IMR-90 (cell line): ENCODE measurements at regions not wholly inside any gene's neighbourhood (a gene's known extent, or its start where the extent isn't known, plus 50 kb on each side); places are given as distances from the start of the nearest gene placed in this dataset.

Experiments
- ATAC-seq: fragments of 200-7000 bp; cut with Tn5 transposase; 2 replicates; pipeline ENCODE4 v1.9.1; 2020; ENCODE audit warnings: low read depth, mild to moderate bottlenecking, moderate library complexity
- BruUV-seq: library from RNA; stranded (reverse); fragments of 400-500 nt; replicated peaks from 2 replicates; lab custom pipeline; 2021; lab: Mats Ljungman, UMichigan
- CTCF ChIA-PET: fragments of 300-600 bp; formaldehyde crosslinking; extraction: SDS; loops from one replicate; lab custom pipeline; 2021; ENCODE audit warnings: antibody characterized with exemption; lab: Yijun Ruan, JAX
- POLR2A ChIA-PET: fragments of 300-600 bp; sonication (Branson Sonifier 250); formaldehyde crosslinking; loops from one replicate; lab custom pipeline; 2022; ENCODE audit warnings: antibody characterized with exemption; ENCODE audit not compliant: unreplicated experiment; lab: Charles Lee
- DNase-seq: peaks from one replicate; pipeline ENCODE4 v3.0.0; 2013
- H2AFZ ChIP-seq: replicated peaks from 2 replicates; pipeline ENCODE3; 2013; ENCODE audit warnings: low read length, mild to moderate bottlenecking; ENCODE audit not compliant: poor library complexity
- H2AK5ac ChIP-seq: 2 replicates; pipeline ENCODE4 v1.6.1; 2013; ENCODE audit warnings: low read depth, low read length, inconsistent platforms
- H2AK9ac ChIP-seq: replicated peaks from 2 replicates; pipeline ENCODE3; 2013; ENCODE audit warnings: mild to moderate bottlenecking, low read depth, low read length, moderate library complexity; ENCODE audit not compliant: poor library complexity
- H2BK120ac ChIP-seq: 2 replicates; pipeline ENCODE4 v1.6.1; 2013; ENCODE audit warnings: low read depth, low read length, inconsistent platforms
- H2BK15ac ChIP-seq: 3 replicates; pipeline ENCODE4 v1.6.1; 2013; ENCODE audit warnings: low read depth, low read length, inconsistent platforms
- H2BK20ac ChIP-seq: 2 replicates; pipeline ENCODE4 v1.6.1; 2013; ENCODE audit warnings: low read depth, mild to moderate bottlenecking, inconsistent platforms, low read length, moderate library complexity
- H2BK5ac ChIP-seq: 2 replicates; pipeline ENCODE4 v1.6.1; 2013; ENCODE audit warnings: mild to moderate bottlenecking, low read depth, low read length, inconsistent platforms; ENCODE audit not compliant: poor library complexity, severe bottlenecking
- H3K14ac ChIP-seq: replicated peaks from 2 replicates; pipeline ENCODE4 v1.6.1; 2013; ENCODE audit warnings: low read depth, low read length, inconsistent platforms
- H3K18ac ChIP-seq: 2 replicates; pipeline ENCODE4 v1.6.1; 2013; ENCODE audit warnings: low read depth, low read length, control low read depth
- H3K23ac ChIP-seq: 2 replicates; pipeline ENCODE4 v1.6.1; 2013; ENCODE audit warnings: low read depth, low read length, inconsistent platforms
- H3K27ac ChIP-seq: 2 replicates; pipeline ENCODE4 v1.5.1; 2013; ENCODE audit warnings: mild to moderate bottlenecking, control low read depth, low read length; ENCODE audit not compliant: insufficient read depth
- H3K27me3 ChIP-seq: 2 replicates; pipeline ENCODE4 v1.6.1; 2013; ENCODE audit warnings: low read length; ENCODE audit not compliant: control insufficient read depth, insufficient read depth
- H3K36me3 ChIP-seq: 2 replicates; pipeline ENCODE4 v1.6.1; 2013; ENCODE audit warnings: low read length, mixed read lengths; ENCODE audit not compliant: control insufficient read depth, insufficient read depth
- H3K4ac ChIP-seq: 2 replicates; pipeline ENCODE4 v1.6.1; 2013; ENCODE audit warnings: low read depth, low read length, inconsistent platforms
- H3K4me1 ChIP-seq: 2 replicates; pipeline ENCODE4 v1.6.1; 2013; ENCODE audit warnings: low read length, mixed read lengths; ENCODE audit not compliant: control insufficient read depth, insufficient read depth
- H3K4me2 ChIP-seq: 2 replicates; pipeline ENCODE4 v1.6.1; 2013; ENCODE audit warnings: low read depth, mild to moderate bottlenecking, control low read depth, low read length, moderate library complexity
- H3K4me3 ChIP-seq: 2 replicates; pipeline ENCODE4 v1.5.1; 2013; ENCODE audit warnings: low read depth, mild to moderate bottlenecking, control low read depth, low read length, moderate library complexity; ENCODE audit not compliant: insufficient read depth
- H3K56ac ChIP-seq: 2 replicates; pipeline ENCODE4 v1.6.1; 2013; ENCODE audit warnings: low read length, inconsistent platforms; ENCODE audit not compliant: insufficient read depth; ENCODE audit errors: extremely low read depth
- H3K79me1 ChIP-seq, 2 experiments: 2 replicates each; pipeline ENCODE4 v1.6.1; 2013; ENCODE audit warnings: low read length in 2 of 2, inconsistent platforms in 1 of 2, low read depth in 1 of 2
- H3K9ac ChIP-seq: 2 replicates; pipeline ENCODE4 v1.6.1; 2013; ENCODE audit warnings: low read depth, low read length, control low read depth
- H3K9me1 ChIP-seq: 2 replicates; pipeline ENCODE4 v1.6.1; 2013; ENCODE audit warnings: low read length, inconsistent platforms; ENCODE audit not compliant: insufficient read depth
- H3K9me3 ChIP-seq: 2 replicates; pipeline ENCODE4 v1.6.1; 2013; ENCODE audit warnings: low read length; ENCODE audit not compliant: control insufficient read depth, insufficient read depth
- H4K20me1 ChIP-seq: 2 replicates; pipeline ENCODE4 v1.6.1; 2013; ENCODE audit warnings: low read length, inconsistent platforms; ENCODE audit not compliant: insufficient read depth
- H4K5ac ChIP-seq: 2 replicates; pipeline ENCODE4 v1.6.1; 2013; ENCODE audit warnings: mild to moderate bottlenecking, low read depth, low read length, control low read depth
- H4K8ac ChIP-seq, 2 experiments: 2 replicates each; pipeline ENCODE4 v1.6.1; 2013; ENCODE audit warnings: low read depth in 2 of 2, low read length in 2 of 2, control low read depth in 1 of 2, inconsistent platforms in 1 of 2
- H4K91ac ChIP-seq: 2 replicates; pipeline ENCODE4 v1.6.1; 2013; ENCODE audit warnings: low read depth, low read length, inconsistent platforms; ENCODE audit not compliant: insufficient read depth
- CEBPB ChIP-seq: IDR thresholded peaks from 2 replicates; pipeline ENCODE4 v1.6.1; 2012; ENCODE audit warnings: low read depth, low read length, improper control_type of control experiment
- CHD1 ChIP-seq: IDR thresholded peaks from 2 replicates; pipeline ENCODE4 v1.6.1; 2012; ENCODE audit warnings: low read depth, low read length, improper control_type of control experiment
- CTCF ChIP-seq: conservative IDR thresholded peaks from 2 replicates; pipeline ENCODE4 v1.5.1; 2012; ENCODE audit warnings: mild to moderate bottlenecking, low read depth, low read length, improper control_type of control experiment
- ELK1 ChIP-seq: fragments of 150-350 bp; IDR thresholded peaks from 2 replicates; pipeline ENCODE4 v1.6.1; 2016; ENCODE audit warnings: low read depth, mild to moderate bottlenecking, low read length, moderate library complexity, borderline replicate concordance
- FOS ChIP-seq: fragments of 150-350 bp; IDR thresholded peaks from 2 replicates; pipeline ENCODE4 v1.6.1; 2016; ENCODE audit warnings: low read depth, low read length
- MAFK ChIP-seq: IDR thresholded peaks from 2 replicates; pipeline ENCODE4 v1.6.1; 2012; ENCODE audit warnings: low read depth, low read length, improper control_type of control experiment
- MAZ ChIP-seq: IDR thresholded peaks from 2 replicates; pipeline ENCODE4 v1.6.1; 2012; ENCODE audit warnings: low read depth, mild to moderate bottlenecking, low read length, improper control_type of control experiment, moderate library complexity, borderline replicate concordance
- NFE2L2 ChIP-seq: fragments of 150-350 bp; IDR thresholded peaks from 2 replicates; pipeline ENCODE4 v1.6.1; 2016; ENCODE audit warnings: low read depth, mild to moderate bottlenecking, low read length
- POLR2A ChIP-seq: IDR thresholded peaks from 2 replicates; pipeline ENCODE4 v1.6.1; 2012; ENCODE audit warnings: mild to moderate bottlenecking, low read depth, low read length
- RAD21 ChIP-seq: IDR thresholded peaks from 2 replicates; pipeline ENCODE4 v1.6.1; 2012; ENCODE audit warnings: low read length, improper control_type of control experiment
- RCOR1 ChIP-seq: IDR thresholded peaks from 2 replicates; pipeline ENCODE4 v1.6.1; 2012; ENCODE audit warnings: mild to moderate bottlenecking, low read length, improper control_type of control experiment; ENCODE audit not compliant: insufficient replicate concordance
- RFX5 ChIP-seq: IDR thresholded peaks from 2 replicates; pipeline ENCODE4 v1.8.0; 2012; ENCODE audit warnings: low read depth, mild to moderate bottlenecking, low read length, moderate library complexity
- SMC3 ChIP-seq: fragments of 150-350 bp; IDR thresholded peaks from 2 replicates; pipeline ENCODE4 v1.6.1; 2016; ENCODE audit warnings: low read depth, mild to moderate bottlenecking, antibody characterized with exemption, low read length, moderate library complexity
- USF2 ChIP-seq: fragments of 150-350 bp; IDR thresholded peaks from 2 replicates; pipeline ENCODE4 v1.6.1; 2017; ENCODE audit warnings: mild to moderate bottlenecking, antibody characterized with exemption, low read length, low read depth
- WGBS, 2 experiments: methylation state at CpG; one replicate each; pipeline versions ENCODE4 v1.1.5 to v1.1.7; 2013; ENCODE audit warnings: missing lambda C conversion rate in 2 of 2; ENCODE audit not compliant: insufficient read length in 1 of 2; ENCODE audit errors: extremely low coverage in 2 of 2; 5-methylcytosine and 5-hydroxymethylcytosine counted together
- dilution Hi-C: fragments of 300-500 bp; cut with HindIII; formaldehyde crosslinking; loops from one replicate; pipeline ENCODE4 v1.14.3; 2018; ENCODE audit warnings: low sequenced_read_pairs; ENCODE audit not compliant: unreplicated experiment
- in situ Hi-C: fragments of 300-500 bp; cut with MboI; formaldehyde crosslinking; loops from 3 replicates; pipeline ENCODE4 v1.14.3; 2019; ENCODE audit warnings: low sequenced_read_pairs, inconsistent platforms, mixed read lengths
- intact Hi-C: fragments of 100-400 bp; cut with micrococcal nuclease; formaldehyde crosslinking; loops from 2 replicates; pipeline ENCODE4 v1.10.0; 2022

- POLR2A ChIA-PET = interaction anchor here (0.5 kb wide), 1 partner anchor 538 kb away, joined by 3 read pairs; no protein-coding TSS in a partner anchor
- Histone ChIP-seq H3K27ac (no peak overlapping the region), H3K27me3 (no peaks in the 10 kb centered on the region), H3K18ac (no peak overlapping the region), H3K14ac (no peak overlapping the region), H3K23ac (no peak overlapping the region), H2BK5ac (no peak overlapping the region), H2BK15ac (no peak overlapping the region), H3K56ac (no peak overlapping the region), H4K8ac (no peak overlapping the region), H2AK5ac (no peak overlapping the region), H3K9me1 (no peaks in the 10 kb centered on the region), H4K91ac (no peak overlapping the region), H3K4me1 (no peaks in the 10 kb centered on the region), H2BK20ac (no peak overlapping the region), H3K4ac (no peak overlapping the region), H3K36me3 (no peaks in the 10 kb centered on the region), H3K4me2 (no peak overlapping the region), H3K9ac (no peak overlapping the region), H3K4me3 (no peak overlapping the region), H3K79me1 (no peaks in the 10 kb centered on the region), H2AFZ (no peak overlapping the region), H3K9me3 (no peaks in the 10 kb centered on the region), H2AK9ac (no peak overlapping the region), H2BK120ac (no peak overlapping the region), H4K5ac (no peak overlapping the region), H4K20me1 (no peaks in the 10 kb centered on the region)
- DNase-seq = no peak
- no peak for ATAC-seq
- dilution Hi-C loops (no loop called here), intact Hi-C loops (loop anchor here (10.0 kb wide), 1 partner anchor 357 kb away; no protein-coding TSS in a partner anchor), in situ Hi-C loops (loop anchor here (10.0 kb wide), 1 partner anchor 933 kb away; no protein-coding TSS in a partner anchor)
- TF ChIP-seq RCOR1 (no peak), SMC3 (no peak), ELK1 (no peak), CHD1 (no peak), CTCF (no peak), RAD21 (no peak), NFE2L2 (no peak), CEBPB (no peak), USF2 (no peak), RFX5 (no peak), POLR2A (no peak), FOS (no peak), MAZ (no peak), MAFK (no peak)
- CTCF ChIA-PET = no interaction called here
- WGBS, 2 experiments = no CpG with 5 or more reads among the region's 2 CpGs
- BruUV-seq = no TSS peak
Observed at GRCh38 chr5:39941416-39941815, 516.6 kb upstream of the DAB2 start.
